Spleen (tissue), 11 donors: ENCODE measurements at regions not wholly inside any gene's neighbourhood (a gene's known extent, or its start where the extent isn't known, plus 50 kb on each side); places are given as distances from the start of the nearest gene placed in this dataset.

Experiments
- DNase-seq: peaks from one replicate; pipeline ENCODE4 v3.0.0-alpha.2; 2020
- H3K27ac ChIP-seq, 8 donors: fragments of 200-600 bp; sonication (generic) in 7 of 8; 1 replicate in 4 of 8; 2 replicates in 4 of 8; pipeline versions ENCODE4 v1.5.0 to v1.8.0; 2016 to 2021; ENCODE audit warnings: inconsistent platforms in 4 of 8, mild to moderate bottlenecking in 4 of 8, moderate library complexity in 1 of 8
- H3K27me3 ChIP-seq, 7 donors: fragments of 200-600 bp; sonication (generic) in 6 of 7; replicated peaks in 1 of 7; 1 replicate in 4 of 7; 2 replicates in 3 of 7; pipeline versions ENCODE4 v1.5.0 to v1.8.0; 2016 to 2021; ENCODE audit warnings: inconsistent platforms in 3 of 7, mild to moderate bottlenecking in 1 of 7
- H3K36me3 ChIP-seq, 6 donors: fragments of 200-600 bp; sonication (generic) in 5 of 6; 1 replicate in 4 of 6; 2 replicates in 2 of 6; pipeline versions ENCODE4 v1.5.0 to v1.8.0; 2016 to 2021; ENCODE audit warnings: inconsistent platforms in 2 of 6
- H3K4me1 ChIP-seq, 6 donors: fragments of 200-600 bp; sonication (generic) in 5 of 6; 1 replicate in 3 of 6; 2 replicates in 3 of 6; pipeline versions ENCODE4 v1.5.0 to v1.8.0; 2016 to 2021; ENCODE audit warnings: inconsistent platforms in 3 of 6
- H3K4me3 ChIP-seq, 8 donors: fragments of 200-600 bp; sonication (generic) in 7 of 8; 1 replicate in 4 of 8; 2 replicates in 4 of 8; pipeline versions ENCODE4 v1.5.0 to v1.8.0; 2016 to 2021; ENCODE audit warnings: inconsistent platforms in 4 of 8, mild to moderate bottlenecking in 4 of 8, moderate library complexity in 2 of 8
- H3K9me3 ChIP-seq, 8 donors: fragments of 200-600 bp; sonication (generic) in 7 of 8; 1 replicate in 4 of 8; 2 replicates in 4 of 8; pipeline versions ENCODE4 v1.5.0 to v1.8.0; 2016 to 2021; ENCODE audit warnings: inconsistent platforms in 4 of 8
- POLR2A ChIP-seq, 3 donors: fragments of 450-650 bp; IDR thresholded peaks; one replicate each; pipeline ENCODE4 v1.5.1; 2017; ENCODE audit warnings: antibody characterized with exemption in 3 of 3, mild to moderate bottlenecking in 1 of 3
- POLR2AphosphoS5 ChIP-seq, 3 donors: sonication (generic); formaldehyde crosslinking; IDR thresholded peaks; one replicate each; pipeline ENCODE4 v1.5.1; 2017; ENCODE audit warnings: antibody characterized with exemption in 3 of 3
- WGBS, 5 donors: extraction: QIAGEN DNeasy Blood & Tissue Kit in 3 of 5; methylation state at CpG; one replicate each; pipeline versions ENCODE4 v1.1.5 to v1.1.7; 2013 to 2018; 5-methylcytosine and 5-hydroxymethylcytosine counted together
- intact Hi-C: fragments of 100-400 bp; cut with DNase I; formaldehyde crosslinking; loops from one replicate; pipeline ENCODE4 v1.15.0; 2023; ENCODE audit warnings: low total_unique reads
- TF ChIP-seq, protein P1 (sequence below), 11 experiments: fragments of 200-600 bp in 7 of 11; fragments of 450-650 bp in 4 of 11; sonication (generic) in 4 of 11; IDR thresholded peaks in 8 of 11; conservative IDR thresholded peaks in 3 of 11; 1 replicate in 7 of 11; 2 replicates in 4 of 11; pipeline versions ENCODE4 v1.4.0 to v1.8.0; 2016 to 2021; ENCODE audit warnings: antibody characterized with exemption in 11 of 11, inconsistent platforms in 4 of 11, mild to moderate bottlenecking in 1 of 11
- donor health status: healthy with polysubstance abuse.
- donor health status: DM: no; HTN: no; CAD: no; lungs with moderate emphysema.
- donor health status: DM: no; HTN: no; CAD: no.
- donor health status: Bipolar disorder and iron deficiency.
- donor health status: healthy.
- donor health status: DM: no; HTN: no; CAD: no.
- donor health status: DM: yes; HTN: yes; CAD: no.

- 68 to 80% (median 71%) methylated on average over 2 of the region's 2 CpGs for WGBS, 5 donors
- H3K9me3 ChIP-seq = peaks cover 0 to 12% (median 0%) of the 10 kb centered on the region in 8 donors
- H3K27me3 ChIP-seq = no peaks in the 10 kb centered on the region
- H3K27ac ChIP-seq = no peak overlapping the region
- intact Hi-C loops = no loop called here
- no peak for DNase-seq
- H3K4me1 ChIP-seq = no peaks in the 10 kb centered on the region
- TF ChIP-seq POLR2A (IDR thresholded peaks at IDR 0.05) (no peak), POLR2AphosphoS5 (IDR thresholded peaks at IDR 0.05) (no peak)
- TF ChIP-seq, protein P1, sequence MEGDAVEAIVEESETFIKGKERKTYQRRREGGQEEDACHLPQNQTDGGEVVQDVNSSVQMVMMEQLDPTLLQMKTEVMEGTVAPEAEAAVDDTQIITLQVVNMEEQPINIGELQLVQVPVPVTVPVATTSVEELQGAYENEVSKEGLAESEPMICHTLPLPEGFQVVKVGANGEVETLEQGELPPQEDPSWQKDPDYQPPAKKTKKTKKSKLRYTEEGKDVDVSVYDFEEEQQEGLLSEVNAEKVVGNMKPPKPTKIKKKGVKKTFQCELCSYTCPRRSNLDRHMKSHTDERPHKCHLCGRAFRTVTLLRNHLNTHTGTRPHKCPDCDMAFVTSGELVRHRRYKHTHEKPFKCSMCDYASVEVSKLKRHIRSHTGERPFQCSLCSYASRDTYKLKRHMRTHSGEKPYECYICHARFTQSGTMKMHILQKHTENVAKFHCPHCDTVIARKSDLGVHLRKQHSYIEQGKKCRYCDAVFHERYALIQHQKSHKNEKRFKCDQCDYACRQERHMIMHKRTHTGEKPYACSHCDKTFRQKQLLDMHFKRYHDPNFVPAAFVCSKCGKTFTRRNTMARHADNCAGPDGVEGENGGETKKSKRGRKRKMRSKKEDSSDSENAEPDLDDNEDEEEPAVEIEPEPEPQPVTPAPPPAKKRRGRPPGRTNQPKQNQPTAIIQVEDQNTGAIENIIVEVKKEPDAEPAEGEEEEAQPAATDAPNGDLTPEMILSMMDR (IDR thresholded peaks at IDR 0.05 in 8 of 11, conservative IDR thresholded peaks at IDR 0.05 in 3 of 11) = no peak
- no peaks in the 10 kb centered on the region for H3K36me3 ChIP-seq
- no peak overlapping the region for H3K4me3 ChIP-seq
These were observed 428.9 kb downstream of the SPATA31D1 start for GRCh38 chr9:82417501-82417900.

GRCh38 chr9:82418334-82418733, 429.8 kb downstream of the SPATA31D1 start:
- no peak overlapping the region for H3K4me3 ChIP-seq
- intact Hi-C loops = no loop called here
- H3K9me3 ChIP-seq = peaks cover 0 to 14% (median 0%) of the 10 kb centered on the region in 8 donors
- H3K4me1 ChIP-seq = no peaks in the 10 kb centered on the region
- 32 to 55% (median 41%) methylated on average over 6 of the region's 6 CpGs for WGBS, 5 donors
- H3K27ac ChIP-seq = no peak overlapping the region
- no peak for DNase-seq
- no peaks in the 10 kb centered on the region for H3K36me3 ChIP-seq
- no peaks in the 10 kb centered on the region for H3K27me3 ChIP-seq
- TF ChIP-seq POLR2AphosphoS5 (IDR thresholded peaks at IDR 0.05) (no peak), POLR2A (IDR thresholded peaks at IDR 0.05) (no peak)
- TF ChIP-seq, protein P1 (IDR thresholded peaks at IDR 0.05 in 8 of 11, conservative IDR thresholded peaks at IDR 0.05 in 3 of 11) = no peak

GRCh38 chr9:82419696-82420486, 431.3 kb downstream of the SPATA31D1 start:
- intact Hi-C loops = no loop called here
- no peak for DNase-seq
- TF ChIP-seq POLR2AphosphoS5 (IDR thresholded peaks at IDR 0.05) = no peak
- TF ChIP-seq POLR2A (IDR thresholded peaks at IDR 0.05) = no peak
- TF ChIP-seq, protein P1 (IDR thresholded peaks at IDR 0.05 in 8 of 11, conservative IDR thresholded peaks at IDR 0.05 in 3 of 11) = no peak
- Histone ChIP-seq H3K9me3 (peaks cover 0 to 11% (median 0%) of the 10 kb centered on the region in 8 donors), H3K4me3 (no peak overlapping the region), H3K27me3 (no peaks in the 10 kb centered on the region), H3K27ac (no peak overlapping the region), H3K4me1 (no peaks in the 10 kb centered on the region), H3K36me3 (no peaks in the 10 kb centered on the region)
- 79 to 96% (median 86%) methylated on average over 3 of the region's 3 CpGs for WGBS, 5 donors

DNA sequence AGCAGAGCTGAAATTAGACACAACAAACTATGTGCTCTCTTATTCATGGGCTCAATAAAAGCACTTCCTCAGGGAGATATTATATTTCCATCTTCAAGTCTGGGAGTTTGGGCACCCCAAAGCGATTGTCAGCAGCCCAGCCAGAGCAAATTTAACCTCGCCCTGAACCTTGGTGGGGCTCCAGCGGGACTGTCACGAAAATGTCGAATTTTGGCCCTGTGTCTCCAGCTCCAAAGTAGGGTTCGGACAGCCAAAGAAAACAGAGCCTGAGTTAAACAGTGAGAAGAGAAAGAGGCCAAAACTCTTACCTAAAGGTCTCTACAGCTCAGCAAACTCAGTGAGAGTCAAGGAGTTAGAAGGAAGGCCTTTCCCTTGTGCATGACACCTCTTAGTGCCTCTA, 432.9 kb downstream of the SPATA31D1 start:
- Histone ChIP-seq H3K36me3 (no peaks in the 10 kb centered on the region), H3K9me3 (peaks cover 0 to 11% (median 0%) of the 10 kb centered on the region in 8 donors), H3K27me3 (no peaks in the 10 kb centered on the region), H3K4me3 (no peak overlapping the region), H3K4me1 (no peaks in the 10 kb centered on the region), H3K27ac (no peak overlapping the region)
- 73 to 93% (median 78%) methylated on average over 6 of the region's 6 CpGs for WGBS, 5 donors
- DNase-seq = no peak
- no peak for TF ChIP-seq POLR2A (IDR thresholded peaks at IDR 0.05)
- TF ChIP-seq, protein P1 (IDR thresholded peaks at IDR 0.05 in 8 of 11, conservative IDR thresholded peaks at IDR 0.05 in 3 of 11) = no peak
- no peak for TF ChIP-seq POLR2AphosphoS5 (IDR thresholded peaks at IDR 0.05)
- intact Hi-C loops = no loop called here
